ENCODE measurements at regions not wholly inside any gene's neighbourhood (a gene's known extent, or its start where the extent isn't known, plus 50 kb on each side); places are given as distances from the start of the nearest gene placed in this dataset.

DNA sequence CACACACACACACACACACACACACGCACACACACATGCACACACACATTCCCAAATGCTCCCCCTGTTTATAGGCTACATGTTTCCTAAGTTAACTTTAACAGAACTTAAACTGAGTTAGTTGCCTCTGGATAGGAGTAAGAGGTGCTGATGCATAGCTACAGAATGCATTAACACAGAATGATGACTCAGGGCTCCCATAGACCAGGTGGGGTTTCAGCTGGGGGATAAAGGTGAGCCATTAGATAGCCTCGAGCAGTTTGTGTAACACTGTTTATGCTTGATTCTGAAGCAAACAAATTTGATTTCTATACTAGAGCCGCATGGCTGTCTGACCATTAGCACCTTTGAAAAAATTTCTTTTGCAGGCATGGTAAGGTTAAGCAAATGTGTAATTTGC lies 741.0 kb downstream of the PLCL1 start:
- Histone ChIP-seq H3K79me2 (ENCODE audit: control insufficient read depth, insufficient read depth, low read length) (no peaks in the 10 kb centered on the region), H3K4me3 (ENCODE audit: control insufficient read depth in 2 of 3, extremely low read depth in 1 of 3, insufficient read depth in 2 of 3, low read depth in 1 of 3, low read length in 3 of 3) (no peak overlapping the region), H3K36me3 (ENCODE audit: control insufficient read depth in 2 of 2, extremely low read depth in 1 of 2, insufficient read depth in 2 of 2, low read length in 2 of 2) (no peaks in the 10 kb centered on the region), H3K4me1 (ENCODE audit: control insufficient read depth, extremely low read depth, insufficient read depth, low read length) (no peaks in the 10 kb centered on the region), H3K9me1 (ENCODE audit: control insufficient read depth, extremely low read depth, insufficient read depth, low read length) (no peaks in the 10 kb centered on the region), H3K4me2 (ENCODE audit: control insufficient read depth, extremely low read depth, insufficient read depth, low read depth, low read length) (no peak overlapping the region), H3K27ac (ENCODE audit: control insufficient read depth, insufficient read depth, low read length) (no peak overlapping the region), H3K9me3 (ENCODE audit: control insufficient read depth, low read depth, low read length) (no peaks in the 10 kb centered on the region), H4K20me1 (ENCODE audit: control insufficient read depth, extremely low read depth, insufficient read depth, low read length) (no peaks in the 10 kb centered on the region), H3K27me3 (ENCODE audit: control insufficient read depth, extremely low read depth, insufficient read depth, low read length) (no peaks in the 10 kb centered on the region), H3K9ac (ENCODE audit: control insufficient read depth, extremely low read depth, insufficient read depth, low read length) (no peak overlapping the region), H2AFZ (ENCODE audit: control insufficient read depth, low read length) (no peak overlapping the region)
- peak; percentile 21 for DNase-seq (ENCODE audit: low read depth, low spot score)
- dilution Hi-C loops (cut with MboI; ENCODE audit: extremely low pct_ligation_motif_present, low sequenced_read_pairs), result no loop called here
- no peak for TF ChIP-seq EZH2 (IDR thresholded peaks at IDR 0.05; ENCODE audit: low read length)
- TF ChIP-seq, protein P1, sequence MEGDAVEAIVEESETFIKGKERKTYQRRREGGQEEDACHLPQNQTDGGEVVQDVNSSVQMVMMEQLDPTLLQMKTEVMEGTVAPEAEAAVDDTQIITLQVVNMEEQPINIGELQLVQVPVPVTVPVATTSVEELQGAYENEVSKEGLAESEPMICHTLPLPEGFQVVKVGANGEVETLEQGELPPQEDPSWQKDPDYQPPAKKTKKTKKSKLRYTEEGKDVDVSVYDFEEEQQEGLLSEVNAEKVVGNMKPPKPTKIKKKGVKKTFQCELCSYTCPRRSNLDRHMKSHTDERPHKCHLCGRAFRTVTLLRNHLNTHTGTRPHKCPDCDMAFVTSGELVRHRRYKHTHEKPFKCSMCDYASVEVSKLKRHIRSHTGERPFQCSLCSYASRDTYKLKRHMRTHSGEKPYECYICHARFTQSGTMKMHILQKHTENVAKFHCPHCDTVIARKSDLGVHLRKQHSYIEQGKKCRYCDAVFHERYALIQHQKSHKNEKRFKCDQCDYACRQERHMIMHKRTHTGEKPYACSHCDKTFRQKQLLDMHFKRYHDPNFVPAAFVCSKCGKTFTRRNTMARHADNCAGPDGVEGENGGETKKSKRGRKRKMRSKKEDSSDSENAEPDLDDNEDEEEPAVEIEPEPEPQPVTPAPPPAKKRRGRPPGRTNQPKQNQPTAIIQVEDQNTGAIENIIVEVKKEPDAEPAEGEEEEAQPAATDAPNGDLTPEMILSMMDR (optimal IDR thresholded peaks at IDR 0.05 in 1 of 3, IDR thresholded peaks at IDR 0.05 in 1 of 3, conservative IDR thresholded peaks at IDR 0.05 in 1 of 3; ENCODE audit: extremely low read depth in 1 of 3, insufficient read depth in 2 of 3, low read length in 3 of 3), result no peak
- no peak for FAIRE-seq

DNA sequence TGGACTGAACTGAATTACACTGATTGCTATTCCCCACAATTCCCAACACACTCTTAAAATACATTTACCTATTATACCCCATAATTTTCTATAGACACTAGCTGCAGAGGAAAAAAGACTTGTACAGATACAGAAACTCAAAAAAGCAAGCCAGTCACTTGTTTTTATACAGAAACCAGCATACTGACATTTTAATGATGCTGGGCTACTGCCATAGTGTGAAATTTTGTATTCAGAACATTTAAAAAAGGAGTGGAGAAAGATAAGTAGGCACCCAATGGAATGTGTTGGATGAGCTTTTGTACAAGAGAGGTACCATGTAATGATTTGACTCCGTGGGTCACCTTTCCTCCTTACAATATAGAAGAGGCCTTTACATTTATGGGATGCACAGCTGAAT lies 740.1 kb downstream of the PLCL1 start:
- FAIRE-seq (no peak), DNase-seq (ENCODE audit: low read depth, low spot score) (no peak)
- TF ChIP-seq, protein P1 (optimal IDR thresholded peaks at IDR 0.05 in 1 of 3, IDR thresholded peaks at IDR 0.05 in 1 of 3, conservative IDR thresholded peaks at IDR 0.05 in 1 of 3; ENCODE audit: extremely low read depth in 1 of 3, insufficient read depth in 2 of 3, low read length in 3 of 3), result no peak
- TF ChIP-seq EZH2 (IDR thresholded peaks at IDR 0.05; ENCODE audit: low read length), result no peak
- Histone ChIP-seq H3K36me3 (ENCODE audit: control insufficient read depth in 2 of 2, extremely low read depth in 1 of 2, insufficient read depth in 2 of 2, low read length in 2 of 2) (no peaks in the 10 kb centered on the region), H3K79me2 (ENCODE audit: control insufficient read depth, insufficient read depth, low read length) (no peaks in the 10 kb centered on the region), H3K27ac (ENCODE audit: control insufficient read depth, insufficient read depth, low read length) (no peak overlapping the region), H3K27me3 (ENCODE audit: control insufficient read depth, extremely low read depth, insufficient read depth, low read length) (no peaks in the 10 kb centered on the region), H3K9me3 (ENCODE audit: control insufficient read depth, low read depth, low read length) (no peaks in the 10 kb centered on the region), H3K4me2 (ENCODE audit: control insufficient read depth, extremely low read depth, insufficient read depth, low read depth, low read length) (no peak overlapping the region), H3K9me1 (ENCODE audit: control insufficient read depth, extremely low read depth, insufficient read depth, low read length) (no peaks in the 10 kb centered on the region), H4K20me1 (ENCODE audit: control insufficient read depth, extremely low read depth, insufficient read depth, low read length) (no peaks in the 10 kb centered on the region), H3K4me1 (ENCODE audit: control insufficient read depth, extremely low read depth, insufficient read depth, low read length) (no peaks in the 10 kb centered on the region), H2AFZ (ENCODE audit: control insufficient read depth, low read length) (no peak overlapping the region), H3K4me3 (ENCODE audit: control insufficient read depth in 2 of 3, extremely low read depth in 1 of 3, insufficient read depth in 2 of 3, low read depth in 1 of 3, low read length in 3 of 3) (no peak overlapping the region), H3K9ac (ENCODE audit: control insufficient read depth, extremely low read depth, insufficient read depth, low read length) (no peak overlapping the region)
- dilution Hi-C loops (cut with MboI; ENCODE audit: extremely low pct_ligation_motif_present, low sequenced_read_pairs), result no loop called here

Data from keratinocyte (primary cell).